ENCODE measurements at regions not wholly inside any gene's neighbourhood (a gene's known extent, or its start where the extent isn't known, plus 50 kb on each side); places are given as distances from the start of the nearest gene placed in this dataset.

DNA sequence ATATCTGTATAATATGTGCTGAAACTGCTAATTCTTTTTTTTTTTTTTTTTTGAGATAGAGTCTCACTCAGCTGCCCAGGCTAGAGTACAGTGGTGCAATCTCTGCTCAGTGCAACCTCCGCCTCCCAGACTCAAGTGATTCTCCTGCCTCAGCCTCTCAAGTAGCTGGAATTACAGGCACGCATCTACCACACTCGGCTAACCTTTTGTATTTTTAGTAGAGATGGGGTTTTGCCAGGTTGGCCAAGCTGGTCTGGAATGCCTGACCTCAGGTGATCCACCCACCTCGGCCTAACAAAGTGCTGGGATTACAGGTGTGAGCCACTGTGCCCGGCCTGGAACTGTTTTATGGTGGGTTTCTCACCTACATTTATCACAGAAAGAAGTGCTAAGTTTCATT lies 307.8 kb upstream of the STT3B start:
- no peak for DNase-seq (ENCODE audit: low read depth)

DNA sequence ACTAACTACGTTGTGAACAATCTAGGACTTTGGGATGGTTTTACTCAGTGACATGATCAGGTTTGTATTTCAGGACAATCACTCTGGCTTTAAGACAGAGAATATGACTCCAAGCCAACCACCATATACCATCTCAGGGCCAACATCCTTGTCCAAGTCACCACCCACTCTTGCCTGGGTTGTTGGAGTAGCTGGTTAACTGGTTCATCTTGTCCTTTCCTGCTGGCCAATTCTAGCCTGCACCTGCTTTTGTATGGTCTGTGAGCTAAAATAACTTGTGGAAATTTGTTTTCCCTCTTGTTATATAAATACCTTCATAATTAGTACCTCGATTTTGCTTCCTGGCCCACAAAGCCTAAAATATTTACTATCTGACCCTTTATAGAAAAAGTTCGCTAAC lies 306.8 kb upstream of the STT3B start:
- DNase-seq (ENCODE audit: low read depth): no peak

DNA sequence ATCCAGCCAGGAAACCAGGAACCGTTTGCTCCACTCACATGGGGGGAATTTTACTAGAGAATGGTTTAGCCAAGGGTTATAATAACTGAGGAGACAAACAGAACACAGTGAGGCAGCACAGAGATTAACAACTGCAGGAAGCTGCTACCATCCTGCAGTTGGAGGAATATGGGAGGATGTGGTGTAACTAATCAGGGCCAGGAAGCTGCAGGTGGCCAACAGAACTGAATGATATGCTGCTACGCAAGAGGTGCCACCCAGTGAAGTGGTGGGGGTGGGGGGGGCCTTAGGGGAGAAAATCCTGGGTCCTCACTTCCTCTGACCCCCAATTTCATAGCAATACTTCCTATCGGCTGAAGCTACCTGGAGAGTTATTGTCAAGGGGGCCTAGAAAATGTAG lies 306.4 kb upstream of the STT3B start:
- no peak for DNase-seq (ENCODE audit: low read depth)

DNA sequence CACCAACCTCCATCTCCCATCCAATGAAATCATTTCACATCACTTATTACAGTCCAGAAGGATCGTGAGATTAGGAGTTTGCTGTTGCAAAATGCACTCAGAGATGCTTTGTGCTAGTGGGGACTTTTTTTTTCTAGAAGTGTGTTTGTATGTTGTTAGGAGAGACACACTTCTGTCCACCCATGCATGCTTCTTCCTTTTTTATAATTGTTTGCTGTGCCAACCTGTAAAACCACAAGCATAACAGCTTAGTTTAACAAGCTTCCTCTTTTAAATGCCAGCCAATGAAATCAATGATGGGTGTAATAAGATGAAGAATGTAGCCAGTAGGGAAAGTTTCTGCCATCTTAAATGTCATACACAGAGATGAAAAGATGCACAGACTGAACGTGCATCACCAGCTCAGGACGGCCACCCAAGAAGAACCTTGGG lies 305.6 kb upstream of the STT3B start:
- no peak for DNase-seq (ENCODE audit: low read depth)

DNA sequence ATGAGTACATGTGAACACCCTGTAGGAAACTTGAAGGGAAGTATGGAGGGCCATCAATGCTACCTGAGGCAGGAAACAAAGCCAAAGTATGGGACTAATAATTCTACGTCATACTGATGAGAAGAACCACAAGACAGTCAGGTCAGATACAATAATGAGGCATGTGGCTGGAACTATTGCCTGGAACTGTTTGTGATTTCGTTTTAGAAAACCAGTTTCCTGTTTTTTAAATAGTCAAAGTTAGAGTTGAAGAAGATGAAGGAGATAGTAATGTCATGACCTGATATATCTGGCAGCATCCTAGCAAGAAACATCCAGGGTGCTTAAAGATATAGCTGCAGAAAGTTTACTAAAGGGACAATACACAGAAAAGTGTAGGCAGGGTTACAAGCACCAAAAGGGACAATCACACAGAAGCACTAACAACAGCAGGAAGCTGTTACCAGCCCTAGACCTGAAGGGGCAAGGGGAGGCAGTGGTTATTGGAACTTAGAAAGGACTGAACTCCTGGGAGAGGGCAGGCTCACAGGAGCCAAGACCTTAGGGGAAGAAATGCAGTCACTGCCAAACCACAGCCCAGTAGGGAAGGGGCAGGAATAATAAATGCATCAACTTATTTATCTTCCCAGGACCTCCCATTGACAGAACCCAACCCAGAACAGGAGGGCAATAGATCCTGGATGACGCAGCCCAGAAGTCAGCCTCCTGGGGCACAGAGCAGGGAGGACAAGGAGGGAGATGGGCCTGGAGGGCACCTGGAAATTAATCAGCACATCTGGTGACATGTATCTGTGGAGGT lies 302.1 kb upstream of the STT3B start:
- no peak for DNase-seq (ENCODE audit: low read depth)

DNA sequence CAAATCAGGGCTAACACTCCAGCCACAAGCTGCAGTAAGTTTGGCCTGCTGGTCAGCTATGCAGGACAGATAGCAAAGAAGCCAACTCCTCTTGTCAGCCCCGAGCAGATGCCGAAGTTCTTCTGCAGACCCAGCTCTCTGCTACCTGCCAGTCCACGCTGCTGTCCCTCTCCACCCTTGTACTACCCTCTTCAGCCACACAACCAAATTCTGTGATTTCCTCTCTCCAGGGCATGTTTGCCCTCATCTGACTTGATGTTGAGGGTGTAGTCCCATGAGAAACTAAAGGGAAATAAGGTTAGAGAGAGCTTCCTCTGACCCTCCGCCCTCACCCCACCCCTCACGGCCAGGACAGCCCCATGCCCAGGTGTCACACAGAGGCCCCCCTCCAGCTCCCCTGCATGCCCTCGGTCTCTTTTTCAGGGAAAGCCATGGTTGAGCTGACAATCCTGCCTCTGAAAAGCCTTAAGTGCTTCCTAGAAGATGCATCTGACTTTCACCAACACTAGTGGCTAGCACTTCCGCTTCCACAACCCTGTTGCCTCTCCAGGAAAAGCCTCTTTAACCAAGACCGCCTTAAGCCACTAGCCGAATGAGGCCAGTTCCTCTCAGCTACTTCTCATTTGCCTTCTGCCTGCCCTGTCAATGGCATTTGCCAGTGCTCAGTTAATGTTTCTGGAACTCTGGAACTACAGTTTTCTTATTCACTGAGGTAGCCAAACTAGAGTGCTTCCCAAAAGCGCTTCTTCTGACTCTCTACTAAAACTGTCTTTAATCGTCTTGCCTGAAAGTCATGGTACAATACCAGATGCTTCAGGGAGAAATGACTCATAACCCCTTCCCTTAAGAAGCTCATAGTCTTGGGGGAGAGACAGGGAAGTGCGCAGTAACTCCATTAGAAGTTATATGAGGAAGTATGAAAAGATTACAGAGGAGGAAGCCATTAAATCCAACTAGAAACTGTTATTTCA lies 300.4 kb upstream of the STT3B start:
- no peak for DNase-seq (ENCODE audit: low read depth)

DNA sequence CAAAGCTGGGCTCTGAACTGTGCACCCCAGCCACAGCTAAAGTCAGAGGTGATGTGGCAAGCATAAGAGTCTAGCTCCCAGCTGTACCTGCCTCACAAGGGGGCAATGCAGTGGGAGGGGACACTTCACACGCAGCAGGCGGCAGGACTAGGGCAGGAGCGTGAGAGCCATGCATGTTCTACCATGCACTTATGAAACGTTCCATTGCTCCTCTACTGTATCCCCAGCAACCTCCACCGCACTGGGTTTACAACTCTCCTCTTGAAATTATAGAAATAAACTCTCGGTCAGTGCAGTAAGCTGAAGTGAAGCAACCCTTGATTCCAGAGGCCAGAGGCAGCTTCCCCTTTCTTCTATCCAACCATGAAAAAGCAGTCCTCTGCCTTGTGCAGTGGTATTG lies 298.6 kb upstream of the STT3B start:
- DNase-seq (ENCODE audit: low read depth): no peak

DNA sequence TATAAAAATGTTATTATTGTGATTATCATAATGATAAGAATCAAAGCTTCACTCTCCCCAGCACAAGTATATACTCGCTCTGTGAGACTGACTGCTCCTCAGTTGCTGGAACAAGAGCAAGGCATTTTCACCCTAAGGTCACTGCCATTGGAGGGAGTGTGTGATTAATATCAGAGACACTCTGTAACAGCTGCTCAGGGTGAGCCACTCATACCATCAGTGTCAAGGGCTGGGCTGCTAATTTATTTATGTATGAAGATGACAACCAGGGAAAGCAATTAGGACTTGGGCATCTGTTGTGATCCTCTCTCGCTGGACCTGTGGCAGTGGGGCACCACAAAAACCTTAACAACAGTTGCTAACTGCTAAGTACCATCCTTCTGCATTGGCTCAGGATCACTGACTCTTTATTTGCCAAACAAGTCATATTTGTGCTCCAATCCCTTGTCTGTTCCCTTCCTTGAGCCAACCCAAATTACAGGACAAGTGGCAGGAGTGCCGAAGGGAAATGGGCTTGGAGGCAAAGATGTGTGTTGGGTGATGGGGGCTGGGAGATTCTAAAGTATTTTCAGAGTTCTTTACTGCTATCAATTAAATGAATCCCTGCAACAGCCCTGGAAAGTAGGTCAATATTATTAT lies 297.5 kb upstream of the STT3B start:
- no peak for DNase-seq (ENCODE audit: low read depth)

DNA sequence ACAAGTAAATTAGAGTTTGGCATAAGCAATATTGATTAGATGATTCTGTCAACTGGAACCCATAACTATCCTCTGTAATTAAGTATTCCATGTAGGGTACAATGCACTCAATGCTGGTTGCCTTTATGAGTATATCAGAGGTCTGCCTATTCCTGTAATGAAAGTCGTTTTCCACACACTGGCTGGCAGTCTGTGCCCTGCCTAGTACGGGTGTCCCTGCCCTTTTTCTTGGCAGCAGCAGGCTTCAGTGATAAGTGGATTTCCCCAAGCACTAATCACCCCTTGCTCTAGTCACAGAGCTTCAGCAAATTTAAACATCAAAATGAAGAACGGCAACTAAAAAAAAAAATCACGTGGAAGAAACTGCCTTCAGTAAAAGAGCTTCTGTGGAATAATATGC lies 294.8 kb upstream of the STT3B start:
- no peak for DNase-seq (ENCODE audit: low read depth)

DNA sequence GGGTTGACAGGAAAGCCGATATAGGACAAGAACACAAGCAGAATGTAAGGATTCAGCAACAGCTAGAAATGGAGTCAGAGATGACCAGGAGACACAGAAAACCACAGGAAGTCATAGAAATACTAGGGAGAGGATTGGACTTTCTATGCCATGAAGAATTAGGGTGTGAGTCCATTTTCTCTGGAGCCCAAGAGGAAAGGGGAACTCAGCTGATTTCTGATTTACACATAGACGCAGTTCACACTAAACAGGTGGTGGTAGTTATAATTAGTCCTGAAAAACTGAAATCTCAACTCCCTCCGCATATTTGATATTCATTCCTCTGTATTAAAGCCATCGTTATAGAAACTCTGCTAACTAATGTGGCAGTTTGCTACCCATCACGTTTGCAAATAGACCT lies 292.7 kb upstream of the STT3B start:
- DNase-seq (ENCODE audit: low read depth): no peak

DNA sequence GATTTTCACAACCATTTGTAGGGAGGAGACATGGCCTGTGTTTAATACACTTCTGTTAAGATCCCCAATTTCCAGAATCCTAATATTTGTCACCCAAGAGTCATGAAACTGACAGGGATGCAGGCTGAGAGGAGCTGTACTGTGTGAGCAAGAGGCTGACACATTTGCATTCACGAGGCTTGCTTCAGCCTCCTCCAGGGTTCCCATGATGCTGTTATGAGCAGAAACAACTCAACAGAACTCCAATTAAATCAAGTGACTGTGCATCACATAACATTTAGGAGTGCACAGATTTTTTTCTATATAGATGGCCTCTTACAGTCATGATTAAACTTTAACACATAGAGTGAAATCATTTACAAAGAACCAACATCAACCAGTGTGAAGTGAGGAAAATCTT lies 292.3 kb upstream of the STT3B start:
- no peak for DNase-seq (ENCODE audit: low read depth)

DNA sequence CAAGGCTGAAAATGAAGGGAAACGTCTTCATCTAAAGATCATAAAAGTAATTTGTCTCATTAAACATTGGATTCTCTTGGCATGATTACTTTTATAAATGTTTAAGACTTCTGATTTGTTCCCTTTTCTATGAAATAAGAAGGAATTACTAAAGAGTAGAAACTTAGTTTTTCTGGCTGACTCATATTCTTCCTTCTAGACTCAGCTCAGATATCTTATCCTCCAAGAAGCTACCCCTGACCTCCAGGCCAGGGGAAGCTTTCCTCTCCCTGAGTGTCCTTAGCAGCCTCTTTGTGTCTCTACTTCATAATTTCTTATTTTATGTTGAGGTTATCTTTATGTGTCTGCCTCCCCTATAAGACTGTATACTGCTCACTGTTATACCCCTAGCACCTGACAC lies 291.9 kb upstream of the STT3B start:
- no peak for DNase-seq (ENCODE audit: low read depth)

DNA sequence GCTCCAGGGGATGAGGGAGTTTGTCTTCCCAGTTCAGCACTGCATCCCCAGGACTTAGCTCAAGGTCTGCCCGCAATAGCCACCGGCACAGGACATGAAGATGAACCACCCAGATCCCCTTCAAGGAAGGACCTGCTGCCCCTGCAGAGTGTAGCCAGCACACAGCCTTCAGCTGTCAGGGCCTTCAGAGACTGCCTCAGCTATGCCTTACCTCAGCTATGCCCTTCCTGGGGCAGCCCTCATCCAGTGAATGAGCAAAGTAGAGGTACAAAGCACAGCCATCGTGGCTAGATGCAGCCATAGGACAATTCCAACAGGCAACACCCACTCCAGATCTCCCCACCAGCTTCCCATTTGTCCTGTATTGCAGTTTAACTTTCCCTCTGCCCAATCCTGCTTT lies 291.2 kb upstream of the STT3B start:
- no peak for DNase-seq (ENCODE audit: low read depth)

DNA sequence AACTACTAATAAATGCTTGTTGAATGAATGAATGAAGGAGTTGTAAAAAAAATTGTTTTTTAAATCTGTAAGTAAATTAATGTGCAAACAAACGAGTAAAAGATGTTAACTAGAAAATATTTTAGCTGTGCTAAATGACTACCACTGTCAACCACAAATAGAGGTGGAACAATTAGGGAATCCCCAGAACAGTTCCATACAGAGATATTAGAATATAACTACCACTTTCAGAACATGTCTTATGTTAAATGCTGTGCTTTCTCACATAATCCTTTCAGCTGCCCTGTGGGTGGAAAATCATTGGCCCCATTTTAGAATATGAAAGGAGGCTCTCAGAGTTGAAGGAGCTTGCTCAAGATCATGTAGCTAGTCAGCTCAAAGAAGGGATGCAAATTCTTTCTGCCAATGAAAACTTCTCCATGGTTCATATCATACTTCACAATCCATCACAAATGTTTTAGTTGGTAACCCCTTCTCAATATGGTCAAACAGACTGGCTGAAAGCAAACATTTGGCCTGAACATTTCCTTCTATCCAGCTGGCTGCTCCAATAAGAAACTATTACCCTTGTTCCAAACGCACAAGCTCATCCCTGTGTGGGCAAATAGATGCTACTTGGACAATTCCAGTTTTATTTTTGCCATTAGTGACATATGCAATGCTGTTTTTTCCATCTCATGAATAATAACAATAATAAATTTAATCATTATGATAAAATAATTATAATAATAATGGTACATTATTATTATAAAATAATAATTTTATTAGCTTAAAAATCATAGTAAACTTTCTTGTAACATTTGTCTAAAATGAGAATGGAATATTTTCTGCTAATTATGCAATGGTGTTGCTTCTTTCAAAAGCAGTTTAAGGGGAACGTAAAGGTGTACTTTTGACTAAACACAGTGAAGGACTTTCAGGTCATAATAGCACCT lies 290.4 kb upstream of the STT3B start:
- no peak for DNase-seq (ENCODE audit: low read depth)

DNA sequence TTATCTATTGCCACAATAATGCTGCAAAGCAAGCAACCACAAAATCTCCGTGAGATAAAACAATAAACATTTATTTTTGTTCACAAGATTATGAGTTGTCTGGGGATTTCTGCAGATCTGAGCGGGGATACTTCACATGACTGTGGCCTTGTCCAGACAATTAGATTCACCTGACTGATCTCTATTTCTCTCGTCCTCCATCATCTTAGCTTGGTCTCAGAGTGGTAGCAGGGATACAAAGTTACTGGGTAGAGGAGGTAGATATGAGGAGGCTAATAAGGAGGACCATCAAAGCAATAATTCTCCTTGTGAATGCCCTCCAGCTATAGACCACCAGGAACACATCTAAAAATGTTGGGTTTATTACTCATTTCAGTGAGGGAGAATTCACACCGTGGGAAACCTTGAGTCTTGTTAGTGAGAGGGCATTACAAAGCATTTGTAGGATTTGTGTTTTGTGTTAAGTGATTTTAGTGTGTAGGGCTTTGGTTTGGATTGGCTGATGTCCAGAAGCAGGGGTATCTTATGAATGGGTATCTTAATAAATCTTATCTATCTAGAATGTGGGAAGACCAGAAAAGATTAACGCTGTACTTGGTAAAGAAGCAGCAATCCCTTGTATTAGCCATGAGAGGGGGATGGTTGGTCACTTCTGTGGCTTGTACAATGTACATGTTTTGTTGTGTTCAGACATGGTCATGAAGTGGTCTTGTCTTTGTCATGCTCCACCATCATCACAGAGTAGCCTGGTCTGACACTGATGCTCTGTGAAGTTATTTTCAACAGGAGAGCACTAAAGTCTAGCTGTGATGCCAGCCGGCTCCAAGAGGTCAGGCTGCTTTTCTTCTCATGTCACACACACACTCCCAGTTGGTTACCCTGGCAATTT lies 287.6 kb upstream of the STT3B start:
- no peak for DNase-seq (ENCODE audit: low read depth)

DNA sequence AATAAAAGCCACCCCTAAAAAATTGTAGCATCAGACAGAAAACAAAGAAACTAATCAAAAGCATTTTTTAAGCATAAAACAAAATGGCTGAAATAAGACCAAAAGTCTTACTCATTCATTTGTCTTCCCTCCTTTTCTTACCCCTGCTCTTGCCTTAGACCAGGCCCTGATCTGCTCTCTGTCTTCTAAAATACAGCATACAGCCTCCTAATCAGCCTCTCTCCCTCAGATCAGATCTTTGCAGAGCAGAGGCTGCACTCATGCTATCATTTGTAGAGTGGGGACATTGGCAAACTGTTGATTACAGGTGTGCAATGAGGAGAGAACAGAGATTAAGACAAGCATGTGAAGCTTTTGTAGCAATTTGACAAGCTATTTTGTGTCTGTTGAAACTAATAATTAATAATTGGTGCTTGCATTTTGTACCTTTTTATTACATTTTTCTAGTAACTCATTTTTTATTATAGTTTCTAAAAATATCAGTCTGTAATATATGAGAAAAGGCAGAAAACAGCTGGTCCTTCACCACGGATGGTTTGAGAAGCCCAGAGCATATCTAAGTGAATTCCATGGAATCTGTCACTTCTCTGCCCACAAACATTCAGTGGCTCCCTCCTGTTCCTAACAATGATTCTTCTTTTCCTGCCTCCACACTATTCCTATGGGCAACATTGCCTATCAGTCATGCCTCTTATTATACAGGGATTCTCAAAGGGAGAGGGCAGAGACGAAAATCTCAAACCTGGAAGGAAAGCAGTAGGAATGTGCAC lies 286.2 kb upstream of the STT3B start:
- DNase-seq (ENCODE audit: low read depth): no peak

DNA sequence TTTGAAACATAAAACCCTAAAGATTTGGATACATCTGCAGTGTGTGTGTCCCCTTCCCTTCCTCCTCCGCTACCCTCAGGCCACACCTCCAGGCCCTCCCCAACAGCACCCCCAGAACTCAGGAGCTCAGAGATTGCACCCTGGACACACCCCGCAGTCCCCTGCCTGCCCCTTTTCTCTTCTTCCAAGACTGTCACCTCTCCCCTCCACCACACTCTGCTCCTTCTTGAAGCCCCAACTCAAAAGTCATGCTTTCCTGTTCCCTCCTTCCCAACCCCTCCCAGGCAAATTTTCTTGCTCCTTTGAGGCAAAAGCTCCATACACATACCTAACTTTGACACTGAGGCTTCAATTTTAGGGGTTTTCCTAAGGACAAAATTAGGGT lies 285.7 kb upstream of the STT3B start:
- no peak for DNase-seq (ENCODE audit: low read depth)

DNA sequence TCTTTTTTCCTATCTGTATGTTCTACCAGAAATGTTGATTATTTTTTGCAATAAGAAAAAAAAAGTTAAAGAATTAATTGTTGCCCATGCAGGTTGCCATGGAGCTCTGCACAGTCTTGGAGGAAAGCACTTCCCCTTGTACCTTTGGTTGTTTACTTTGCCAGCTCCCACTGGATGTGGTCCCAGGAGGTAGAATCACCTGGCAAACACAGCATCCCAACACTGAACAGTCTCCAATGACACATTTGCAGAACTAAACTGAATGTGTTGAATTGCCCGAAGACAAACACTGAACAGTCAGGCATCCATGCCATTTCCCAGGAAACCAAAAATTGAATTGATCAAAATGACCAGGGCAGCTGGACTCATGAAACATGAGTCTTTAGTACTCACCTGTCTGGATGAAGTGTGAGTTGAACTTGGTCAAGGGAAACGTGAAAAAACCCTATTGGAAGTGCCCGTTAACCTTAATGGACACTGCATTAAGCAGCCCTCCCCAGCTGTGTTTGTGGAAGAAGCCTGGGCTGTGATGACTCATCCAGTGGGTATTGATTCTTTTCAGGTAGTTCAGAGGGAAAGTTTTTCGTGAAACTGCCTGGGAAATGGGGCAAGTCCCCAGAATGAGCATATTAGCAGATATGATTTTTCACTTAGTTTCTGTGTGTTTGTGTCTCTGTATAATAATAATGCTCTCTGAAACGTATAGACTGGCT lies 284.7 kb upstream of the STT3B start:
- no peak for DNase-seq (ENCODE audit: low read depth)

DNA sequence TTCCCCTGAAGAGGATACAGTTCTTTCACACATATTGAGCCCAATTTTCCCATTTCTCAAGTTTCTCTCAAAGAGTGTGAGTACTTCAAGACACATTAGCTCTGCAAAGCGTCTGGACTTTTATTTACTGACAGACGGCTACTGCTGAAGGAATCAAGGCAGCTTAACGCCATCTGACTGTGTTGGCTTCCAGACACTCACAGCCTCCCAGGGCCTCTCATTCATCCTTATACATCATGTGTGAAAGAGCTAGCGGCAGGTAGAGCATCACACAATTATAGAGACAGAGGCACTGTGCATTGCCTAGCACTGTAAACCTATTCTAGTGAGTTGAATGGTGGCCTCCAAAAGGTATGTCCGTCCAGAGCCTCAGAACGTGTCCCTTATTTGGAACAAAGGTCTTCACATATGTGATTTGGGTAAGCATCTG lies 284.1 kb upstream of the STT3B start:
- no peak for DNase-seq (ENCODE audit: low read depth)
